ENCODE measurements at regions not wholly inside any gene's neighbourhood (a gene's known extent, or its start where the extent isn't known, plus 50 kb on each side); places are given as distances from the start of the nearest gene placed in this dataset.
"Not testable (repeated sequence)": the region's sequence is repeated elsewhere in the genome, so short reads cannot be mapped to it uniquely, and the experiment has no call there.

GRCh38 chr6:10343320-10343719 lies 71.6 kb downstream of the TFAP2A start:
- Mint-ChIP-seq H3K36me3 (ENCODE audit: low read depth) (no peaks in the 10 kb centered on the region), H3K27me3 (ENCODE audit: low read depth) (peaks cover 22% of the 10 kb centered on the region), H3K9me3 (no peaks in the 10 kb centered on the region), H3K4me3 (no peak overlapping the region), H3K4me1 (peaks cover 12% of the 10 kb centered on the region), H3K27ac (no peak overlapping the region)
- TF ChIP-seq, protein P1, sequence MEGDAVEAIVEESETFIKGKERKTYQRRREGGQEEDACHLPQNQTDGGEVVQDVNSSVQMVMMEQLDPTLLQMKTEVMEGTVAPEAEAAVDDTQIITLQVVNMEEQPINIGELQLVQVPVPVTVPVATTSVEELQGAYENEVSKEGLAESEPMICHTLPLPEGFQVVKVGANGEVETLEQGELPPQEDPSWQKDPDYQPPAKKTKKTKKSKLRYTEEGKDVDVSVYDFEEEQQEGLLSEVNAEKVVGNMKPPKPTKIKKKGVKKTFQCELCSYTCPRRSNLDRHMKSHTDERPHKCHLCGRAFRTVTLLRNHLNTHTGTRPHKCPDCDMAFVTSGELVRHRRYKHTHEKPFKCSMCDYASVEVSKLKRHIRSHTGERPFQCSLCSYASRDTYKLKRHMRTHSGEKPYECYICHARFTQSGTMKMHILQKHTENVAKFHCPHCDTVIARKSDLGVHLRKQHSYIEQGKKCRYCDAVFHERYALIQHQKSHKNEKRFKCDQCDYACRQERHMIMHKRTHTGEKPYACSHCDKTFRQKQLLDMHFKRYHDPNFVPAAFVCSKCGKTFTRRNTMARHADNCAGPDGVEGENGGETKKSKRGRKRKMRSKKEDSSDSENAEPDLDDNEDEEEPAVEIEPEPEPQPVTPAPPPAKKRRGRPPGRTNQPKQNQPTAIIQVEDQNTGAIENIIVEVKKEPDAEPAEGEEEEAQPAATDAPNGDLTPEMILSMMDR (IDR thresholded peaks at IDR 0.05; ENCODE audit: unreplicated experiment in 3 of 3) = no peak

GRCh38 chr6:10341605-10342004 lies 73.3 kb downstream of the TFAP2A start:
- Mint-ChIP-seq H3K27ac (no peak overlapping the region), H3K9me3 (peaks cover 3% of the 10 kb centered on the region), H3K36me3 (ENCODE audit: low read depth) (no peaks in the 10 kb centered on the region), H3K4me3 (no peak overlapping the region), H3K27me3 (ENCODE audit: low read depth) (peaks cover 13% of the 10 kb centered on the region), H3K4me1 (peaks cover 12% of the 10 kb centered on the region)
- TF ChIP-seq, protein P1 (IDR thresholded peaks at IDR 0.05; ENCODE audit: unreplicated experiment in 3 of 3) = no peak

- Mint-ChIP-seq H3K27ac (no peak overlapping the region), H3K27me3 (ENCODE audit: low read depth) (peaks cover 7% of the 10 kb centered on the region), H3K4me1 (peaks cover 12% of the 10 kb centered on the region), H3K4me3 (no peak overlapping the region), H3K9me3 (peaks cover 3% of the 10 kb centered on the region), H3K36me3 (ENCODE audit: low read depth) (no peaks in the 10 kb centered on the region)
- TF ChIP-seq, protein P1 (IDR thresholded peaks at IDR 0.05; ENCODE audit: unreplicated experiment in 3 of 3) = no peak
Measured at GRCh38 chr6:10338151-10338550, 76.7 kb downstream of the TFAP2A start.

- H3K27me3 Mint-ChIP-seq (ENCODE audit: low read depth); H3K36me3 Mint-ChIP-seq (ENCODE audit: low read depth); H3K27ac Mint-ChIP-seq; H3K4me3 Mint-ChIP-seq; H3K9me3 Mint-ChIP-seq: not testable (repeated sequence)
- H3K4me1 Mint-ChIP-seq = peaks cover 11% of the 10 kb centered on the region
Measured at GRCh38 chr6:10337376-10337775, 77.5 kb downstream of the TFAP2A start.

- Mint-ChIP-seq H3K9me3 (peaks cover 3% of the 10 kb centered on the region), H3K27ac (no peak overlapping the region), H3K27me3 (ENCODE audit: low read depth) (peaks cover 8% of the 10 kb centered on the region), H3K4me1 (no peaks in the 10 kb centered on the region), H3K4me3 (no peak overlapping the region), H3K36me3 (ENCODE audit: low read depth) (no peaks in the 10 kb centered on the region)
- TF ChIP-seq, protein P1 (IDR thresholded peaks at IDR 0.05; ENCODE audit: unreplicated experiment in 3 of 3) = no peak
Measured at GRCh38 chr6:10332111-10332510, 82.8 kb downstream of the TFAP2A start.

GRCh38 chr6:10331334-10331968 lies 83.4 kb downstream of the TFAP2A start:
- Mint-ChIP-seq H3K36me3 (ENCODE audit: low read depth) (no peaks in the 10 kb centered on the region), H3K4me1 (no peaks in the 10 kb centered on the region), H3K9me3 (no peaks in the 10 kb centered on the region), H3K27ac (no peak overlapping the region), H3K4me3 (no peak overlapping the region), H3K27me3 (ENCODE audit: low read depth) (peaks cover 8% of the 10 kb centered on the region)
- TF ChIP-seq, protein P1 (IDR thresholded peaks at IDR 0.05; ENCODE audit: unreplicated experiment in 3 of 3) = no peak

Data from nephron (organoid).